Right lobe of liver (tissue), 4 donors: ENCODE measurements at regions not wholly inside any gene's neighbourhood (a gene's known extent, or its start where the extent isn't known, plus 50 kb on each side); places are given as distances from the start of the nearest gene placed in this dataset.

Source experiments
- CTCF ChIP-seq, 4 donors: fragments of 200-600 bp in 3 of 4; fragments of 450-650 bp in 1 of 4; IDR thresholded peaks; one replicate each; pipeline versions ENCODE4 v1.5.1 to v1.8.0; 2016 to 2022; ENCODE audit warnings: antibody characterized with exemption in 4 of 4, mild to moderate bottlenecking in 2 of 4
- POLR2A ChIP-seq: fragments of 450-650 bp; IDR thresholded peaks from one replicate; pipeline ENCODE4 v1.6.1; 2017; ENCODE audit warnings: antibody characterized with exemption, mild to moderate bottlenecking
- donor health status: DM: no; HTN: no; CAD: no.
- donor health status: DM: no; HTN: no; CAD: no.
- donor health status: DM: no; HTN: yes; CAD: no.

- TF ChIP-seq CTCF (IDR thresholded peaks at IDR 0.05) (no peak), POLR2A (no peak)
These were observed 221.3 kb downstream of the NHLRC3 start for GRCh38 chr13:39259371-39260140.
